ENCODE measurements at regions not wholly inside any gene's neighbourhood (a gene's known extent, or its start where the extent isn't known, plus 50 kb on each side); places are given as distances from the start of the nearest gene placed in this dataset.
"Not testable (repeated sequence)": the region's sequence is repeated elsewhere in the genome, so short reads cannot be mapped to it uniquely, and the experiment has no call there.

DNA sequence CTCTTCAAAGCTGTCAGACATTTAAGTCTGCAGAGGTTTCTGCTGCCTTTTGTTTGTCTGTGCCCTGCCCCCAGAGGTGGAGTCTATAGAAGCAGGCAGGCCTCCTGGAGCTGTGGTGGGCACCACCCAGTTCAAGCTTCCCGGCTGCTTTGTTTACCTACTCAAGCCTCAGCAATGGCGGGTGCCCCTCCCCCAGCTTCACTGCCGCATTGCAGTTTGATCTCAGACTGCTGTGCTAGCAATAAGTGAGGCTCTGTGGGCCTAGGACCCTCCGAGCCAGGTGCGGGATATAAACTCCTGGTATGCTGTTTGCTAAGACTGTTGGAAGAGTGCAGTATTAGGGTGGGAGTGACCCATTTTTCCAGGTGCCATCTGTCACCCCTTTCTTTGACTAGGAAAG lies 145.5 kb downstream of the DMRT2 start:
- TF ChIP-seq, protein P1, sequence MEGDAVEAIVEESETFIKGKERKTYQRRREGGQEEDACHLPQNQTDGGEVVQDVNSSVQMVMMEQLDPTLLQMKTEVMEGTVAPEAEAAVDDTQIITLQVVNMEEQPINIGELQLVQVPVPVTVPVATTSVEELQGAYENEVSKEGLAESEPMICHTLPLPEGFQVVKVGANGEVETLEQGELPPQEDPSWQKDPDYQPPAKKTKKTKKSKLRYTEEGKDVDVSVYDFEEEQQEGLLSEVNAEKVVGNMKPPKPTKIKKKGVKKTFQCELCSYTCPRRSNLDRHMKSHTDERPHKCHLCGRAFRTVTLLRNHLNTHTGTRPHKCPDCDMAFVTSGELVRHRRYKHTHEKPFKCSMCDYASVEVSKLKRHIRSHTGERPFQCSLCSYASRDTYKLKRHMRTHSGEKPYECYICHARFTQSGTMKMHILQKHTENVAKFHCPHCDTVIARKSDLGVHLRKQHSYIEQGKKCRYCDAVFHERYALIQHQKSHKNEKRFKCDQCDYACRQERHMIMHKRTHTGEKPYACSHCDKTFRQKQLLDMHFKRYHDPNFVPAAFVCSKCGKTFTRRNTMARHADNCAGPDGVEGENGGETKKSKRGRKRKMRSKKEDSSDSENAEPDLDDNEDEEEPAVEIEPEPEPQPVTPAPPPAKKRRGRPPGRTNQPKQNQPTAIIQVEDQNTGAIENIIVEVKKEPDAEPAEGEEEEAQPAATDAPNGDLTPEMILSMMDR (IDR thresholded peaks at IDR 0.05 in 2 of 3, conservative IDR thresholded peaks at IDR 0.05 in 1 of 3; ENCODE audit: borderline replicate concordance in 1 of 3, insufficient read depth in 1 of 3, low read depth in 2 of 3, low read length in 2 of 3) = not testable (repeated sequence)
- TF ChIP-seq POLR2AphosphoS5 (IDR thresholded peaks at IDR 0.05; ENCODE audit: low read depth, low read length) = not testable (repeated sequence)

All from HCT116 (cell line).